H1 (cell line): ENCODE measurements at regions not wholly inside any gene's neighbourhood (a gene's known extent, or its start where the extent isn't known, plus 50 kb on each side); places are given as distances from the start of the nearest gene placed in this dataset.

Source experiments
- CTCF ChIA-PET: fragments of 300-600 bp; sonication (Branson Sonifier 250); formaldehyde crosslinking; loops from one replicate; lab custom pipeline; 2021; ENCODE audit not compliant: partially characterized antibody; lab: Charles Lee
- POLR2A ChIA-PET: fragments of 300-600 bp; sonication (Branson Sonifier 250); formaldehyde crosslinking; loops from one replicate; lab custom pipeline; 2021; ENCODE audit warnings: inconsistent platforms; ENCODE audit not compliant: partially characterized antibody; lab: Charles Lee
- DNase-seq, 2 experiments: peaks; one replicate each; pipeline versions ENCODE4 v3.0.0 to v3.0.0-alpha.2; 2010 to 2022; ENCODE audit warnings: low spot score in 2 of 2, low read depth in 1 of 2, mixed read lengths in 1 of 2
- FAIRE-seq: peaks from 2 replicates; lab custom pipeline; 2011; peaks lifted over from hg19 to GRCh38; lab: Jason Lieb, UNC
- H2AFZ ChIP-seq: 2 replicates; pipeline ENCODE4 v1.8.1; 2012; ENCODE audit warnings: low read length, inconsistent platforms
- H2AK5ac ChIP-seq: 2 replicates; pipeline ENCODE4 v1.6.1; 2013; ENCODE audit warnings: low read depth, low read length
- H2BK120ac ChIP-seq: replicated peaks from 2 replicates; pipeline ENCODE3; 2013; ENCODE audit warnings: low read depth, low read length, inconsistent platforms
- H2BK12ac ChIP-seq: 2 replicates; pipeline ENCODE4 v1.6.1; 2013; ENCODE audit warnings: low read depth, low read length
- H2BK15ac ChIP-seq: 2 replicates; pipeline ENCODE4 v1.6.1; 2013; ENCODE audit warnings: low read length
- H2BK20ac ChIP-seq: 2 replicates; pipeline ENCODE4 v1.6.1; 2013; ENCODE audit warnings: low read length
- H2BK5ac ChIP-seq: 2 replicates; pipeline ENCODE4 v1.6.1; 2013; ENCODE audit warnings: low read depth, low read length
- H3K14ac ChIP-seq: 2 replicates; pipeline ENCODE4 v1.6.1; 2013; ENCODE audit warnings: inconsistent platforms; ENCODE audit not compliant: insufficient read length
- H3K18ac ChIP-seq: 2 replicates; pipeline ENCODE4 v1.6.1; 2013; ENCODE audit warnings: low read length; ENCODE audit errors: extremely low read depth
- H3K23ac ChIP-seq: 2 replicates; pipeline ENCODE4 v1.6.1; 2013; ENCODE audit warnings: inconsistent platforms; ENCODE audit not compliant: insufficient read length
- H3K23me2 ChIP-seq: 2 replicates; pipeline ENCODE4 v1.6.1; 2013; ENCODE audit warnings: low read depth, low read length
- H3K27ac ChIP-seq: 2 replicates; pipeline ENCODE4 v1.6.1; 2011; ENCODE audit warnings: low read depth, low read length, inconsistent platforms
- H3K27me3 ChIP-seq, 4 experiments: replicated peaks in 1 of 4; 1 replicate in 1 of 4; 2 replicates in 3 of 4; pipeline versions ENCODE4 v1.6.1 to v1.8.1; 2011 to 2013; ENCODE audit warnings: low read length in 3 of 4, mild to moderate bottlenecking in 3 of 4, inconsistent platforms in 2 of 4, mixed read lengths in 2 of 4, moderate library complexity in 1 of 4; ENCODE audit not compliant: control insufficient read depth in 3 of 4, insufficient read depth in 3 of 4; ENCODE audit errors: extremely low read depth in 1 of 4
- H3K36me3 ChIP-seq, 4 experiments: 2 replicates each; pipeline versions ENCODE4 v1.6.1 to v1.8.1; 2011 to 2013; ENCODE audit warnings: mild to moderate bottlenecking in 4 of 4, low read length in 3 of 4, moderate library complexity in 2 of 4, control low read depth in 1 of 4, inconsistent platforms in 1 of 4; ENCODE audit not compliant: insufficient read depth in 4 of 4, control insufficient read depth in 2 of 4
- H3K4ac ChIP-seq: replicated peaks from 2 replicates; pipeline ENCODE3; 2013; ENCODE audit warnings: low read length, low read depth, mixed read lengths, inconsistent platforms; ENCODE audit not compliant: insufficient read length
- H3K4me1 ChIP-seq, 4 experiments: replicated peaks in 1 of 4; 1 replicate in 1 of 4; 2 replicates in 3 of 4; pipeline versions ENCODE4 v1.6.1 to v1.8.1; 2011 to 2013; ENCODE audit warnings: low read length in 3 of 4, inconsistent platforms in 2 of 4, mixed read lengths in 1 of 4; ENCODE audit not compliant: insufficient read depth in 4 of 4, control insufficient read depth in 3 of 4
- H3K4me2 ChIP-seq, 2 experiments: 2 replicates each; pipeline versions ENCODE4 v1.6.1 to v1.8.1; 2011 to 2013; ENCODE audit warnings: low read depth in 2 of 2, low read length in 2 of 2, control low read depth in 1 of 2, inconsistent platforms in 1 of 2, mild to moderate bottlenecking in 1 of 2; ENCODE audit not compliant: insufficient read depth in 1 of 2
- H3K4me3 ChIP-seq, 4 experiments: fragments of 200-600, 300-600 bp in 1 of 4; sonication (generic), shearing (Covaris generic), sonication (Bioruptor Twin) in 1 of 4; 2 replicates each; pipeline versions ENCODE4 v1.5.1 to v1.8.1; 2011 to 2016; ENCODE audit warnings: low read length in 4 of 4, low read depth in 3 of 4, control low read depth in 2 of 4, inconsistent platforms in 2 of 4, mild to moderate bottlenecking in 2 of 4, mixed read lengths in 1 of 4, moderate library complexity in 1 of 4; ENCODE audit not compliant: insufficient read depth in 2 of 4; ENCODE audit errors: extremely low read depth in 1 of 4
- H3K56ac ChIP-seq: replicated peaks from 2 replicates; pipeline ENCODE3; 2013; ENCODE audit warnings: low read depth, mild to moderate bottlenecking, mixed read lengths, low read length, inconsistent platforms; ENCODE audit not compliant: insufficient read length
- H3K79me1 ChIP-seq: 2 replicates; pipeline ENCODE4 v1.6.1; 2013; ENCODE audit warnings: low read depth, low read length, control low read depth
- H3K79me2 ChIP-seq, 2 experiments: 2 replicates each; pipeline versions ENCODE4 v1.6.1 to v1.8.1; 2012 to 2013; ENCODE audit warnings: low read length in 2 of 2, mild to moderate bottlenecking in 2 of 2, inconsistent platforms in 1 of 2; ENCODE audit not compliant: insufficient read depth in 2 of 2, control insufficient read depth in 1 of 2
- H3K9ac ChIP-seq, 4 experiments: replicated peaks in 1 of 4; 1 replicate in 1 of 4; 2 replicates in 3 of 4; pipeline versions ENCODE4 v1.6.1 to v1.8.1; 2011 to 2013; ENCODE audit warnings: low read depth in 3 of 4, low read length in 3 of 4, control low read depth in 2 of 4, mild to moderate bottlenecking in 2 of 4, moderate library complexity in 2 of 4, inconsistent platforms in 1 of 4; ENCODE audit errors: extremely low read depth in 1 of 4
- H3K9me3 ChIP-seq, 2 experiments: 2 replicates each; pipeline versions ENCODE4 v1.6.1 to v1.8.1; 2012 to 2013; ENCODE audit warnings: mild to moderate bottlenecking in 2 of 2, moderate library complexity in 2 of 2, control low read depth in 1 of 2, inconsistent platforms in 1 of 2, low read depth in 1 of 2, low read length in 1 of 2, mixed read lengths in 1 of 2; ENCODE audit not compliant: insufficient read depth in 2 of 2
- H4K20me1 ChIP-seq, 2 experiments: replicated peaks in 1 of 2; 2 replicates each; pipeline versions ENCODE3 to v1.8.1; 2011 to 2013; ENCODE audit warnings: inconsistent platforms in 2 of 2, low read length in 2 of 2, mild to moderate bottlenecking in 1 of 2; ENCODE audit not compliant: insufficient read depth in 2 of 2, control insufficient read depth in 1 of 2
- H4K5ac ChIP-seq: 2 replicates; pipeline ENCODE4 v1.6.1; 2013; ENCODE audit warnings: low read length, low read depth, mixed read lengths, inconsistent platforms; ENCODE audit not compliant: insufficient read length
- H4K8ac ChIP-seq: 2 replicates; pipeline ENCODE4 v1.8.0; 2013; ENCODE audit warnings: mild to moderate bottlenecking, moderate library complexity, low read length, inconsistent platforms; ENCODE audit not compliant: insufficient read depth; ENCODE audit errors: extremely low read depth
- H4K91ac ChIP-seq: replicated peaks from 2 replicates; pipeline ENCODE3; 2013; ENCODE audit warnings: low read length, mixed read lengths, inconsistent platforms; ENCODE audit not compliant: insufficient read length
- ATF2 ChIP-seq: IDR thresholded peaks from 2 replicates; pipeline ENCODE4 v1.6.1; 2012; ENCODE audit warnings: low read length, inconsistent platforms
- ATF3 ChIP-seq: IDR thresholded peaks from 2 replicates; pipeline ENCODE4 v1.6.1; 2011; ENCODE audit warnings: low read depth, mild to moderate bottlenecking, low read length; ENCODE audit not compliant: insufficient read depth
- CREB1 ChIP-seq: IDR thresholded peaks from 2 replicates; pipeline ENCODE4 v1.6.1; 2012; ENCODE audit warnings: inconsistent platforms
- EZH2 ChIP-seq: fragments of 200-600 bp; sonication (generic); IDR thresholded peaks from 2 replicates; pipeline ENCODE4 v1.7.1; 2012; ENCODE audit warnings: low read depth, mild to moderate bottlenecking, moderate library complexity, low read length, inconsistent platforms; ENCODE audit not compliant: severe bottlenecking
- FOSL1 ChIP-seq: IDR thresholded peaks from 2 replicates; pipeline ENCODE4 v1.6.1; 2011; ENCODE audit warnings: mild to moderate bottlenecking, low read depth, low read length, moderate library complexity; ENCODE audit not compliant: insufficient read depth
- GABPA ChIP-seq: IDR thresholded peaks from 2 replicates; pipeline ENCODE4 v1.6.1; 2011; ENCODE audit warnings: mild to moderate bottlenecking, low read length, moderate library complexity, borderline replicate concordance; ENCODE audit not compliant: insufficient read depth
- GTF2F1 ChIP-seq: IDR thresholded peaks from 2 replicates; pipeline ENCODE4 v1.6.1; 2012; ENCODE audit warnings: low read depth, low read length, improper control_type of control experiment, borderline replicate concordance
- HDAC6 ChIP-seq: IDR thresholded peaks from one replicate; pipeline ENCODE4 v1.7.1; 2012; ENCODE audit warnings: low read depth, mild to moderate bottlenecking, inconsistent platforms, low read length, moderate library complexity
- RBBP5 ChIP-seq: IDR thresholded peaks from 2 replicates; pipeline ENCODE4 v1.7.1; 2012; ENCODE audit warnings: low read depth, mild to moderate bottlenecking, inconsistent platforms, low read length, moderate library complexity, borderline replicate concordance
- SP1 ChIP-seq: IDR thresholded peaks from 2 replicates; pipeline ENCODE4 v1.6.1; 2011; ENCODE audit warnings: low read depth, low read length
- SUZ12 ChIP-seq: fragments of 200-600 bp; sonication (generic); IDR thresholded peaks from 2 replicates; pipeline ENCODE4 v1.6.1; 2012; ENCODE audit warnings: mild to moderate bottlenecking, inconsistent platforms, low read length, moderate library complexity, mixed read lengths
- WGBS, 2 experiments: shearing (Covaris generic) in 1 of 2; methylation state at CpG; one replicate each; pipeline versions ENCODE4 v1.1.6 to v1.1.7; 2013 to 2015; ENCODE audit warnings: low lambda C conversion rate in 2 of 2, mixed read lengths in 2 of 2, inconsistent platforms in 1 of 2, low coverage in 1 of 2, missing lambda C conversion rate in 1 of 2; ENCODE audit not compliant: insufficient replicate concordance in 2 of 2, insufficient coverage in 1 of 2, insufficient read length in 1 of 2; ENCODE audit errors: extremely low coverage in 1 of 2, missing lambda C conversion rate in 1 of 2; 5-methylcytosine and 5-hydroxymethylcytosine counted together

- DNase-seq, result no peak
- Histone ChIP-seq H3K4me2 (no peak overlapping the region), H3K9ac (no peak overlapping the region), H3K9me3 (no peaks in the 10 kb centered on the region), H3K4ac (no peak overlapping the region), H4K8ac (no peak overlapping the region), H4K20me1 (no peaks in the 10 kb centered on the region), H3K79me2 (no peaks in the 10 kb centered on the region), H2BK12ac (no peak overlapping the region), H3K14ac (no peak overlapping the region), H3K27ac (no peak overlapping the region), H2BK5ac (no peak overlapping the region), H3K79me1 (no peaks in the 10 kb centered on the region), H4K5ac (no peak overlapping the region), H3K27me3 (no peaks in the 10 kb centered on the region), H3K36me3 (no peaks in the 10 kb centered on the region), H3K18ac (no peak overlapping the region), H3K23ac (no peak overlapping the region), H3K4me1 (no peaks in the 10 kb centered on the region), H2AFZ (no peak overlapping the region), H3K56ac (no peak overlapping the region), H2BK20ac (no peak overlapping the region), H4K91ac (no peak overlapping the region), H2AK5ac (no peak overlapping the region), H3K23me2 (no peaks in the 10 kb centered on the region), H3K4me3 (no peak overlapping the region), H2BK15ac (no peak overlapping the region), H2BK120ac (no peak overlapping the region)
- 87% methylated on average over 4 of the region's 4 CpGs; no CpG with 5 or more reads in 1 of the 2 experiments for WGBS, 2 experiments
- ChIA-PET POLR2A (no interaction called here), CTCF (interaction anchor here (1.3 kb wide), 1 partner anchor 25 kb away, joined by 4 read pairs; no protein-coding TSS in a partner anchor)
- FAIRE-seq, result no peak
- TF ChIP-seq ATF2 (no peak), EZH2 (no peak), HDAC6 (no peak), RBBP5 (no peak), CREB1 (no peak), GABPA (no peak), GTF2F1 (no peak), SP1 (no peak), FOSL1 (no peak), SUZ12 (no peak), ATF3 (no peak)
These were observed 366.2 kb upstream of the VWC2 start for GRCh38 chr7:49407205-49407604.
